ENCODE measurements at regions not wholly inside any gene's neighbourhood (a gene's known extent, or its start where the extent isn't known, plus 50 kb on each side); places are given as distances from the start of the nearest gene placed in this dataset.

DNA sequence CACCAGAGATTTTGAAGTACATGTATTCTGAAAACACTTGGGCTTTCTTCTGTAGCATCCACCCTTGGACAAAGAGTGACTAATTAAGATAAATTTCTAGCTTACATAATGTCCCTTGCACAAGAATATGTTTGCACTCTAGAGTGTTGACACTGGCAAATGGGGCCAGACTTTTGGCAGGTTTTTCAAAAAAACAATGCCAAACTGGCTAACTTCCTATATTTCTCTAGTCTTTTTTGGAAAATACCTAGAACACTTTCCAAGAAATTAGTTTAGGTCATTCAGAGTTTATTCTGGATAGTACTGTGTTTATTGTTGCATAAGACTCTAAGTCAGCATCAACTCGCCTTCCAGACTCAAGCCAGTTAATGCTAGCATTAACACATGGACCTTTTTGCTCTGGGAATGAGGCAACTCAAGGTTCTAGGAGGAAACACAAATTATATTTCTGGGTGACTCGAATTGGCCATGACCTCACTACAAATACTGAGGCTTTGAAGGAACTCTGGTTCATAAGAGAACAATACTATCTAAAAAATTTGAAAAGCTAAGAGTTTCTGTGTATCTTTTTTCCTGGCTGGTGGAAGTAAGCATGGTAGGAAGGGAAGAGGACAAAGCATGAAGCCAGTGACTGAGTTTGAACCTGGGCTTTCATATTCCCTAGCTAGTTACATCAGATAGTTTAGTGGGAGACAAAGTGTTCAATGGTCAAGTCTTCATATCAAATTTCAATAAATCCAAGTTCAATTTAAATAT, 101.6 kb downstream of the NREP start:
- peak; percentile 98 for ATAC-seq (ENCODE audit: insufficient number of reproducible peaks, low FRiP score, low read depth)
- Histone ChIP-seq H3K9me3 (no peaks in the 10 kb centered on the region), H3K4me1 (ENCODE audit: control insufficient read depth in 1 of 2, low read depth in 2 of 2) (peaks cover 3 to 5% of the 10 kb centered on the region in 2 donors), H3K36me3 (no peaks in the 10 kb centered on the region), H3K27ac (no peak overlapping the region), H3K27me3 (replicated peaks; ENCODE audit: insufficient read depth) (no peaks in the 10 kb centered on the region), H3K4me3 (no peak overlapping the region)
- TF ChIP-seq CTCF (IDR thresholded peaks at IDR 0.05): no peak
- peak; percentile 8 for DNase-seq (ENCODE audit: low spot score)

DNA sequence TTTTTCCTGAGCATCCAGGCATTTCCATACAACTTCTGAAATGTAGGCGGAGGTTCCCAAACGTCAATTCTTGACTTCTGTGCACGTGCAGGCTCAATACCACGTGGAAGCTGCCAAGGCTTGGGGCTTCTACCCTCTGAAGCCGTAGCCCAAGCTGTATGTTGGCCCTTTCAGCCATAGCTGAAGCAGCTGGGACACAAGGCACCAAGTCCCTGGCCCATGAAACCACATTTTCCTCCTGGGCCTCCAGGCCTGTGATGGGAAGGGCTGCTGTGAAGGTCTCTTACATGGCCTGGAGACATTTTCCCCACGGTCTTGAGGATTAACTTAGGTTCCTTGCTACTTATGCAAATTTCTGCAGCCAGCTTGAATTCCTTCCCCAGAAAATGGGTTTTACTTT, 103.6 kb downstream of the NREP start:
- no peak for TF ChIP-seq CTCF (IDR thresholded peaks at IDR 0.05)
- H3K4me1 ChIP-seq (ENCODE audit: control insufficient read depth in 1 of 2, low read depth in 2 of 2): peaks cover 3 to 5% of the 10 kb centered on the region in 2 donors
- ATAC-seq (ENCODE audit: insufficient number of reproducible peaks, low FRiP score, low read depth): no peak
- no peak overlapping the region for H3K4me3 ChIP-seq
- no peak overlapping the region for H3K27ac ChIP-seq
- H3K27me3 ChIP-seq (replicated peaks; ENCODE audit: insufficient read depth): no peaks in the 10 kb centered on the region
- DNase-seq (ENCODE audit: low spot score): no peak
- H3K36me3 ChIP-seq: no peaks in the 10 kb centered on the region
- H3K9me3 ChIP-seq: no peaks in the 10 kb centered on the region

DNA sequence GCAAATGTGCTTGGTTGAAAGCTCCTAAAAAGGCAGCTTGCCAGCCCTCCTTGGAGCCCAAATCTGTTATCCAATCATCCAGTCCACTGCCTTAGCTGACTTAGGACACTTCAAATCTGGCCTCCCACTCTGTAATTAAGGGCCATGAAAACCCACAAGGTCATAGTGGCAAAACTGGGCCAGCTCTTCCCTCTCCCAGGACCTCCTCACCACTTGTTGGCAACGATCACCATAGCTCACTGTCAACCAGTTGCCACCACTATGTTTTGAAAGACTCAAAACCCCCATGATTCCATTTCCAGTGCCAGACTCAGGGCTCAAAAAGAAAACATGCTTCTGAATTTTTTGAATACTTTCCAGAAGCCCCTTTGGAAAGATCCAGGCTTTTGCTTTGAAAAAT, 107.5 kb downstream of the NREP start:
- Histone ChIP-seq H3K9me3 (no peaks in the 10 kb centered on the region), H3K4me3 (no peak overlapping the region), H3K4me1 (ENCODE audit: control insufficient read depth in 1 of 2, low read depth in 2 of 2) (no peaks in the 10 kb centered on the region), H3K36me3 (no peaks in the 10 kb centered on the region), H3K27me3 (replicated peaks; ENCODE audit: insufficient read depth) (no peaks in the 10 kb centered on the region), H3K27ac (no peak overlapping the region)
- TF ChIP-seq CTCF (IDR thresholded peaks at IDR 0.05): no peak
- DNase-seq (ENCODE audit: low spot score): no peak
- ATAC-seq (ENCODE audit: insufficient number of reproducible peaks, low FRiP score, low read depth): no peak

DNA sequence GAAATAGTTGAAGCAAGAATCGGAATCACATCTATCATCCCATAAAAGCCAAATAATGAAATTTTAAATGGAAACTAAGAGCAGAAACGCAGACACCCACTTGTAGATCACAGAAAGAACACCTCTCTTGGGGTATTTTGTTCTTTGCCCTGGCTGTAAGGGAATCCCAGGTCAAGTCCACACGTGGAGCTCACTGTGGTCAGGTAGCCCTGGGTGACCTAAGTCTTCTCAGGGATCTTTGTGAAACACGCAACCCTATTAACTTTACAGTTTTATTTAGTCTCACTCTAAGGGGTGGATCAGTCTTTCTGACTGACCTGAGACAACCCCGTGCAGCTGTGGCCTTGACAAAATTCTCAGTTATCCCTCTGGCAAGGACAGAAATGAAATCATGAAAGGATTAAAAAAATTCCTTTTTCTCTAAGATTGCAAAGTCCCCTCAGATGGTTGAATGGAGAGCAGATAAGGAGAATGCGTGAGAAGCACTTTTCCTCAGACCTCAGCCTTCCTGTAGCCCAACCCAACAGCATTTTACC, 111.6 kb downstream of the NREP start:
- Histone ChIP-seq H3K27me3 (replicated peaks; ENCODE audit: insufficient read depth) (no peaks in the 10 kb centered on the region), H3K4me3 (no peak overlapping the region), H3K36me3 (no peaks in the 10 kb centered on the region), H3K9me3 (no peaks in the 10 kb centered on the region), H3K4me1 (ENCODE audit: control insufficient read depth in 1 of 2, low read depth in 2 of 2) (no peaks in the 10 kb centered on the region), H3K27ac (no peak overlapping the region)
- no peak for DNase-seq (ENCODE audit: low spot score)
- no peak for ATAC-seq (ENCODE audit: insufficient number of reproducible peaks, low FRiP score, low read depth)
- TF ChIP-seq CTCF (IDR thresholded peaks at IDR 0.05): no peak

DNA sequence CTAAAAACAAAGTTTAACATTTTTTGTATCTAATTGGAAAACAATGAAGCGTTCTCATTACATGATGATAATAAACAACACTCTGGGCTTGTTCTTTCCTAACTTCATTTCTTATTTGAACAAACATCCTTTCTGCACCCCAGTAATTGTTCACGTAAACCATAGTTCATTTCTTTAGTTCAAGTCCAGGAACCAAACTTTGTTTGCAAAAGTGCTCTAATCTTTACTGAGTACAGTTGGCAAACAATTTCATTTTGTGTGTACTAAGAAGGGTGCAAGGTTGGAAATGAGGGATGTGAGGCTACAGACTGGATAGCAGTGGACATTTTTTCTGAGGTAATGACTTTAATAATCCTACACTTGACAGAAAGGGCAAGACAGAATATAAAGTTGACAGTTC, 113.5 kb downstream of the NREP start:
- no peak for ATAC-seq (ENCODE audit: insufficient number of reproducible peaks, low FRiP score, low read depth)
- no peak for TF ChIP-seq CTCF (IDR thresholded peaks at IDR 0.05)
- no peak for DNase-seq (ENCODE audit: low spot score)

More for the DNA sequence above, 113.5 kb downstream of the NREP start:
- no peak overlapping the region for H3K27ac ChIP-seq
- H3K4me1 ChIP-seq (ENCODE audit: control insufficient read depth in 1 of 2, low read depth in 2 of 2): no peaks in the 10 kb centered on the region
- H3K36me3 ChIP-seq: no peaks in the 10 kb centered on the region
- H3K9me3 ChIP-seq: no peaks in the 10 kb centered on the region
- no peaks in the 10 kb centered on the region for H3K27me3 ChIP-seq (replicated peaks; ENCODE audit: insufficient read depth)
- H3K4me3 ChIP-seq: no peak overlapping the region
